ENCODE measurements at regions not wholly inside any gene's neighbourhood (a gene's known extent, or its start where the extent isn't known, plus 50 kb on each side); places are given as distances from the start of the nearest gene placed in this dataset.

GRCh38 chr3:191518861-191519260 is 57.9 kb downstream of the PYDC2 start:
- H3K4me2 ChIP-seq (ENCODE audit: unreplicated experiment) = no peak overlapping the region
- DNase-seq = peak; percentile 0
- H3K9ac ChIP-seq = no peak overlapping the region
- in situ Hi-C loops (cut with MboI) = no loop called here
- WGBS, 2 experiments (ENCODE audit: low coverage in 1 of 2, low lambda C conversion rate in 2 of 2, missing lambda C conversion rate in 2 of 2) = 36 to 45% methylated on average over 7 of the region's 7 CpGs
- H3K36me3 ChIP-seq (ENCODE audit: low read depth) = no peaks in the 10 kb centered on the region
- no peak overlapping the region for H3K27ac ChIP-seq
- no peaks in the 10 kb centered on the region for H3K4me1 ChIP-seq (ENCODE audit: insufficient read depth)
- no peaks in the 10 kb centered on the region for H3F3A ChIP-seq (ENCODE audit: insufficient read depth)
- TF ChIP-seq EZH2phosphoT487 (IDR thresholded peaks at IDR 0.05; ENCODE audit: insufficient read depth, low read depth) (no peak), EZH2 (IDR thresholded peaks at IDR 0.05; ENCODE audit: insufficient read depth, poor library complexity, severe bottlenecking) (no peak)
- H2AFZ ChIP-seq = no peak overlapping the region
- no peaks in the 10 kb centered on the region for H3K27me3 ChIP-seq (replicated peaks; ENCODE audit: insufficient read depth)
- no peaks in the 10 kb centered on the region for H3K9me3 ChIP-seq (ENCODE audit: low read depth)
- H3K4me3 ChIP-seq = no peak overlapping the region
- no peaks in the 10 kb centered on the region for H4K20me1 ChIP-seq (ENCODE audit: insufficient read depth)
- no peaks in the 10 kb centered on the region for H3K9me2 ChIP-seq (ENCODE audit: insufficient read depth)
- no peaks in the 10 kb centered on the region for H3K79me2 ChIP-seq (ENCODE audit: insufficient read depth)

DNA sequence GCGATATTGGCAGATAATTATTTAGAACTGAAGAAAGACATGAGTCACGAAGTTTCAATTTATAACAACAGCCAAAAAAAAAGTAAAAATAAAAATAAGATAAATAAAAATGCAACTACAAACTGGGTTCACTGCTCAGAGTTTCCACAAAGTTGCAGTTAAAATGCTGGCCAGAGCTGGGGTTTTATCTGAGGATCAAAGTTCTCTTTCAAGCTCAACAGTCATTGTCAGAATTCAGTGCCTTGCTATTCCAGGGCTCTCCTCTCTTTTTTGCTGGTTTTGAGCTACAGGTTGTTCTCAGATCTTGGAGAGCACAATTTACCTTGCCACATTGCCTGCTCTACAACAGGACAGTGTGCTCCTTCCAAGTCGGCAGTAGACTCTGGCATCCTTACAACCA is 60.1 kb downstream of the PYDC2 start:
- no peaks in the 10 kb centered on the region for H3K79me2 ChIP-seq (ENCODE audit: insufficient read depth)
- no peak overlapping the region for H3K9ac ChIP-seq
- in situ Hi-C loops (cut with MboI) = no loop called here
- H2AFZ ChIP-seq = no peak overlapping the region
- H3K4me2 ChIP-seq (ENCODE audit: unreplicated experiment) = no peak overlapping the region
- H3K9me3 ChIP-seq (ENCODE audit: low read depth) = no peaks in the 10 kb centered on the region
- no peak for DNase-seq
- H3K27me3 ChIP-seq (replicated peaks; ENCODE audit: insufficient read depth) = no peaks in the 10 kb centered on the region
- no peaks in the 10 kb centered on the region for H3F3A ChIP-seq (ENCODE audit: insufficient read depth)
- TF ChIP-seq EZH2 (IDR thresholded peaks at IDR 0.05; ENCODE audit: insufficient read depth, poor library complexity, severe bottlenecking) (no peak), EZH2phosphoT487 (IDR thresholded peaks at IDR 0.05; ENCODE audit: insufficient read depth, low read depth) (no peak)
- WGBS, 2 experiments (ENCODE audit: low coverage in 1 of 2, low lambda C conversion rate in 2 of 2, missing lambda C conversion rate in 2 of 2) = 21 to 24% methylated on average over 3 of the region's 3 CpGs
- H3K27ac ChIP-seq = no peak overlapping the region
- H3K36me3 ChIP-seq (ENCODE audit: low read depth) = no peaks in the 10 kb centered on the region
- H3K4me1 ChIP-seq (ENCODE audit: insufficient read depth) = no peaks in the 10 kb centered on the region
- H3K9me2 ChIP-seq (ENCODE audit: insufficient read depth) = no peaks in the 10 kb centered on the region
- H4K20me1 ChIP-seq (ENCODE audit: insufficient read depth) = no peaks in the 10 kb centered on the region
- H3K4me3 ChIP-seq = no peak overlapping the region

- no peaks in the 10 kb centered on the region for H3K9me3 ChIP-seq (ENCODE audit: low read depth)
- 36 to 38% methylated on average over 8 of the region's 8 CpGs for WGBS, 2 experiments (ENCODE audit: low coverage in 1 of 2, low lambda C conversion rate in 2 of 2, missing lambda C conversion rate in 2 of 2)
Measured at GRCh38 chr3:191523148-191523547, 62.2 kb downstream of the PYDC2 start.

DNA sequence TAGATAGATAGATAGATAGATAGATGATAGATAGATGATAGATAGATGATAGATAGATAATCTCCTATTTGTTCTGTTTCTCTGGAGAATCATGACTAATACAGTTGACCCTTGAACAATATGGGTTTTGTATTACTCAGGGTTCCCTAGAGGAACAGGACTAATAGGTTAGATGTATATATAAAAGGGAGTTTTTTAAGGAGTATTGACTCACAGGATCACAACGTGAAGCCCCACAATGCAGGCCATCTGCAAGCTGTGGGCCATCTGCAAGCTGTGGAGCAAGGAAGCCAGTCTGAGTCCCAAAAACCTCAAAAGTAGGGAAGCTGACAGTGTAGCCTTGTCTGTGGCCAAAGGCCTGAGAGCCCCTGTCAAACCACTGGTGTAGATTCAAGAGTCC is 67.6 kb downstream of the PYDC2 start:
- WGBS, 2 experiments (ENCODE audit: low coverage in 1 of 2, low lambda C conversion rate in 2 of 2, missing lambda C conversion rate in 2 of 2) = 13% methylated on average over 1 of the region's 1 CpG; no CpG with 5 or more reads in 1 of the 2 experiments
- in situ Hi-C loops (cut with MboI) = no loop called here

More at GRCh38 chr3:191523148-191523547, 62.2 kb downstream of the PYDC2 start:
- H3K4me1 ChIP-seq (ENCODE audit: insufficient read depth) = no peaks in the 10 kb centered on the region
- no peaks in the 10 kb centered on the region for H3K27me3 ChIP-seq (replicated peaks; ENCODE audit: insufficient read depth)
- no peaks in the 10 kb centered on the region for H3K36me3 ChIP-seq (ENCODE audit: low read depth)
- no peaks in the 10 kb centered on the region for H3F3A ChIP-seq (ENCODE audit: insufficient read depth)
- DNase-seq = no peak
- no peak for TF ChIP-seq EZH2 (IDR thresholded peaks at IDR 0.05; ENCODE audit: insufficient read depth, poor library complexity, severe bottlenecking)
- TF ChIP-seq EZH2phosphoT487 (IDR thresholded peaks at IDR 0.05; ENCODE audit: insufficient read depth, low read depth) = no peak
- H3K27ac ChIP-seq = no peak overlapping the region
- H3K9ac ChIP-seq = no peak overlapping the region
- no peak overlapping the region for H3K4me3 ChIP-seq
- H2AFZ ChIP-seq = no peak overlapping the region
- H4K20me1 ChIP-seq (ENCODE audit: insufficient read depth) = no peaks in the 10 kb centered on the region
- H3K9me2 ChIP-seq (ENCODE audit: insufficient read depth) = no peaks in the 10 kb centered on the region
- in situ Hi-C loops (cut with MboI) = no loop called here
- no peaks in the 10 kb centered on the region for H3K79me2 ChIP-seq (ENCODE audit: insufficient read depth)
- no peak overlapping the region for H3K4me2 ChIP-seq (ENCODE audit: unreplicated experiment)

DNA sequence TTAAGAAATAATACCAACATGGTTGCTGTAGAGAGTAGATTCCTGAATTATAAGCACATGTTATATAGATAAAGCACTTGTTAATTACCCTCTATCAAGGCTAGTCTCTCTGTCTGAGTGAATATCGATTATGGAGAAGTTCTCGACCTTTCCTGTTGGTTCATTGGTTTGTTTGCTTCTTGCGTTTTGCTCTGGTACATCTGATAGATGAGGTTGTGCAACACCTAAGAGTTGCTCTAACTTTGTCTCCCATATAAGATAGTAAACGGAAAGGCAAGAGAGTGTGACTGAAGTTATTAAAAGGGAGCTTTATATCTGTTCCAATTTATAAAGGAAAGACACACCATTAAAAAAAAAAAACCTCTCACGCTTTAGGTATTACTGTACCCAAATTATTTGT is 69.0 kb downstream of the PYDC2 start:
- H3F3A ChIP-seq (ENCODE audit: insufficient read depth) = no peaks in the 10 kb centered on the region
- no peaks in the 10 kb centered on the region for H3K79me2 ChIP-seq (ENCODE audit: insufficient read depth)
- H3K27me3 ChIP-seq (replicated peaks; ENCODE audit: insufficient read depth) = no peaks in the 10 kb centered on the region
- no peaks in the 10 kb centered on the region for H3K9me2 ChIP-seq (ENCODE audit: insufficient read depth)
- H3K36me3 ChIP-seq (ENCODE audit: low read depth) = no peaks in the 10 kb centered on the region
- in situ Hi-C loops (cut with MboI) = no loop called here
- 22 to 26% methylated on average over 5 of the region's 5 CpGs for WGBS, 2 experiments (ENCODE audit: low coverage in 1 of 2, low lambda C conversion rate in 2 of 2, missing lambda C conversion rate in 2 of 2)
- H3K4me3 ChIP-seq = no peak overlapping the region
- no peak overlapping the region for H2AFZ ChIP-seq
- DNase-seq = no peak
- no peaks in the 10 kb centered on the region for H4K20me1 ChIP-seq (ENCODE audit: insufficient read depth)
- no peak overlapping the region for H3K4me2 ChIP-seq (ENCODE audit: unreplicated experiment)
- no peak for TF ChIP-seq EZH2 (IDR thresholded peaks at IDR 0.05; ENCODE audit: insufficient read depth, poor library complexity, severe bottlenecking)
- H3K27ac ChIP-seq = no peak overlapping the region
- no peaks in the 10 kb centered on the region for H3K4me1 ChIP-seq (ENCODE audit: insufficient read depth)
- H3K9me3 ChIP-seq (ENCODE audit: low read depth) = no peaks in the 10 kb centered on the region
- no peak overlapping the region for H3K9ac ChIP-seq

More for the DNA sequence above, 67.6 kb downstream of the PYDC2 start:
- no peaks in the 10 kb centered on the region for H3K9me3 ChIP-seq (ENCODE audit: low read depth)
- no peaks in the 10 kb centered on the region for H3K9me2 ChIP-seq (ENCODE audit: insufficient read depth)
- no peak overlapping the region for H3K4me2 ChIP-seq (ENCODE audit: unreplicated experiment)
- no peak overlapping the region for H3K9ac ChIP-seq
- H3K36me3 ChIP-seq (ENCODE audit: low read depth) = no peaks in the 10 kb centered on the region
- no peak for DNase-seq
- no peak overlapping the region for H3K27ac ChIP-seq
- no peak overlapping the region for H2AFZ ChIP-seq
- no peaks in the 10 kb centered on the region for H4K20me1 ChIP-seq (ENCODE audit: insufficient read depth)
- no peaks in the 10 kb centered on the region for H3K27me3 ChIP-seq (replicated peaks; ENCODE audit: insufficient read depth)
- H3K4me3 ChIP-seq = no peak overlapping the region
- no peaks in the 10 kb centered on the region for H3K79me2 ChIP-seq (ENCODE audit: insufficient read depth)
- H3K4me1 ChIP-seq (ENCODE audit: insufficient read depth) = no peaks in the 10 kb centered on the region
- TF ChIP-seq EZH2phosphoT487 (IDR thresholded peaks at IDR 0.05; ENCODE audit: insufficient read depth, low read depth) (no peak), EZH2 (IDR thresholded peaks at IDR 0.05; ENCODE audit: insufficient read depth, poor library complexity, severe bottlenecking) (no peak)
- H3F3A ChIP-seq (ENCODE audit: insufficient read depth) = no peaks in the 10 kb centered on the region

All from GM23248 (cell line).